WTC11 (cell line): ENCODE measurements at regions not wholly inside any gene's neighbourhood (a gene's known extent, or its start where the extent isn't known, plus 50 kb on each side); places are given as distances from the start of the nearest gene placed in this dataset.

ENCODE experiments used
- ATF3 ChIP-seq: sonication (generic); formaldehyde crosslinking; conservative IDR thresholded peaks from 2 replicates; pipeline ENCODE4 v1.8.1; 2022; ENCODE audit warnings: mild to moderate bottlenecking, missing genetic modification reagents
- CTCF ChIP-seq: fragments of 200-600 bp; IDR thresholded peaks from 2 replicates; pipeline ENCODE4 v1.8.0; 2022; ENCODE audit warnings: antibody characterized with exemption
- E2F1 ChIP-seq: sonication (generic); formaldehyde crosslinking; IDR thresholded peaks from 2 replicates; pipeline ENCODE4 v1.8.0; 2022; ENCODE audit warnings: mild to moderate bottlenecking, missing genetic modification reagents
- ESRRA ChIP-seq: sonication (generic); formaldehyde crosslinking; IDR thresholded peaks from 2 replicates; pipeline ENCODE4 v1.8.1; 2022; ENCODE audit warnings: mild to moderate bottlenecking, missing genetic modification reagents, borderline replicate concordance
- HMGA2 ChIP-seq: fragments of 250-450 bp; sonication (Bioruptor Pico); IDR thresholded peaks from 2 replicates; pipeline ENCODE4 v1.4.0; 2021; ENCODE audit warnings: mild to moderate bottlenecking, moderate library complexity
- MAX ChIP-seq: sonication (generic); formaldehyde crosslinking; IDR thresholded peaks from 2 replicates; pipeline ENCODE4 v1.8.0; 2022; ENCODE audit warnings: mild to moderate bottlenecking, missing genetic modification reagents
- NFYB ChIP-seq: sonication (generic); formaldehyde crosslinking; conservative IDR thresholded peaks from 2 replicates; pipeline ENCODE4 v1.8.0; 2022; ENCODE audit warnings: low read depth, missing genetic modification reagents
- ZNF416 ChIP-seq: fragments of 250-450 bp; sonication (Bioruptor Pico); IDR thresholded peaks from 2 replicates; pipeline ENCODE4 v1.9.0; 2021; ENCODE audit warnings: mild to moderate bottlenecking, inconsistent platforms

DNA sequence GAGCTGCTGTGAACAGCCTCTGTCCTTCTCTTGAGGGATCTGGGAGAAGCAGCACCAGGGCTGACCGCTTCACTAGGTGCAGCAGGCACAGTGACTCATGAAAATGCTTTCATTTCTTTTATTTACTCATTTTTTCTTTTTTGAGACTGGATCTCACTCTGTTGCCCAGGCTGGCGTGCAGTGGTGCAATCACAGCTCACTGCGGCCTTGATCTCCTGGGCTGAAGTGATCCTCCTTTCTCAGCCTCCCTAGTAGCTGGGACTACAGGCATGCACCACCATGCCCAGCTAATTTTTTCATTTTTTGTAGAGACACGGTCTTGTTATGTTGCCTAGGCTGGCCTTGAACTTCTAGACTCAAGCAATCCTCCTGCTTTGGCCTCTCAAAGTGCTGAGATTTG, 216.8 kb upstream of the EEF2KMT start:
- TF ChIP-seq ESRRA (CRISPR knock-in tag): no peak
- TF ChIP-seq CTCF: no peak
- no peak for TF ChIP-seq ATF3 (CRISPR knock-in tag)
- no peak for TF ChIP-seq NFYB
- TF ChIP-seq E2F1: no peak
- TF ChIP-seq MAX (CRISPR knock-in tag): no peak
- no peak for TF ChIP-seq ZNF416 (CRISPR knock-in tag)
- TF ChIP-seq HMGA2: no peak
